Transverse colon (tissue), 4 donors: ENCODE measurements at regions not wholly inside any gene's neighbourhood (a gene's known extent, or its start where the extent isn't known, plus 50 kb on each side); places are given as distances from the start of the nearest gene placed in this dataset.

Experiments
- DNase-seq: peaks from one replicate; pipeline ENCODE4 v3.0.0-alpha.2; 2019
- H3K27ac ChIP-seq, 4 donors: fragments of 200-600 bp; sonication (generic); 2 replicates each; pipeline ENCODE4 v1.5.1; 2016 to 2018; ENCODE audit warnings: inconsistent platforms in 4 of 4
- H3K27me3 ChIP-seq: fragments of 200-600 bp; sonication (generic); 2 replicates; pipeline ENCODE4 v1.5.1; 2017; ENCODE audit warnings: inconsistent platforms
- H3K36me3 ChIP-seq, 4 donors: fragments of 200-600 bp; sonication (generic); 2 replicates each; pipeline ENCODE4 v1.5.1; 2017 to 2019; ENCODE audit warnings: inconsistent platforms in 4 of 4
- H3K4me1 ChIP-seq, 4 donors: fragments of 200-600 bp; sonication (generic); 2 replicates each; pipeline ENCODE4 v1.5.1; 2017 to 2020; ENCODE audit warnings: inconsistent platforms in 4 of 4
- H3K4me3 ChIP-seq, 4 donors: fragments of 200-600 bp; sonication (generic); 1 replicate in 1 of 4; 2 replicates in 3 of 4; pipeline versions ENCODE4 v1.5.1 to v1.6.1; 2017 to 2019; ENCODE audit warnings: inconsistent platforms in 4 of 4
- H3K9me3 ChIP-seq, 2 donors: fragments of 200-600 bp; sonication (generic); 2 replicates each; pipeline ENCODE4 v1.5.1; 2017 to 2019; ENCODE audit warnings: inconsistent platforms in 2 of 2
- CTCF ChIP-seq, 5 experiments: fragments of 200-600 bp in 3 of 5; fragments of 450-650 bp in 2 of 5; sonication (generic) in 3 of 5; IDR thresholded peaks; 1 replicate in 2 of 5; 2 replicates in 3 of 5; pipeline ENCODE4 v1.5.1; 2016 to 2017; ENCODE audit warnings: antibody characterized with exemption in 5 of 5, inconsistent platforms in 3 of 5, mild to moderate bottlenecking in 2 of 5, moderate library complexity in 1 of 5
- EP300 ChIP-seq: sonication (generic); formaldehyde crosslinking; IDR thresholded peaks from one replicate; pipeline ENCODE4 v1.6.1; 2017; ENCODE audit warnings: antibody characterized with exemption, low read depth
- POLR2A ChIP-seq: fragments of 450-650 bp; IDR thresholded peaks from one replicate; pipeline ENCODE4 v1.6.1; 2016; ENCODE audit warnings: antibody characterized with exemption, mild to moderate bottlenecking, moderate library complexity
- POLR2AphosphoS5 ChIP-seq, 3 donors: sonication (generic); formaldehyde crosslinking; IDR thresholded peaks; one replicate each; pipeline ENCODE4 v1.6.1; 2016; ENCODE audit warnings: antibody characterized with exemption in 3 of 3
- WGBS, 2 donors: methylation state at CpG; one replicate each; pipeline ENCODE4 v1.1.5; 2018; ENCODE audit warnings: low coverage in 1 of 2; 5-methylcytosine and 5-hydroxymethylcytosine counted together
- in situ Hi-C, 4 donors: fragments of 200-750 bp; cut with MboI; loops; one replicate each; pipeline versions ENCODE4 v1.15.0 to v1.15.1; 2017; ENCODE audit warnings: low sequenced_read_pairs in 3 of 4, low pct_ligation_motif_present in 1 of 4, low pct_unique_long_range_greater_than_20kb in 1 of 4
- intact Hi-C: fragments of 100-400 bp; cut with DNase I; formaldehyde crosslinking; loops from one replicate; pipeline ENCODE4 v1.15.1; 2023; ENCODE audit warnings: low total_unique reads

GRCh38 chr6:62516291-62517141 is 230.5 kb upstream of the KHDRBS2 start:
- 37 to 43% methylated on average over 7 of the region's 7 CpGs for WGBS, 2 donors
- intact Hi-C loops (no loop called here), in situ Hi-C loops (no loop called here)
- DNase-seq: no peak
- H3K27me3 ChIP-seq: no peaks in the 10 kb centered on the region
- no peak overlapping the region for H3K27ac ChIP-seq
- no peaks in the 10 kb centered on the region for H3K36me3 ChIP-seq
- no peaks in the 10 kb centered on the region for H3K9me3 ChIP-seq
- TF ChIP-seq CTCF (IDR thresholded peaks at IDR 0.05) (no peak), EP300 (no peak), POLR2A (no peak)
- no peaks in the 10 kb centered on the region for H3K4me1 ChIP-seq
- no peak overlapping the region for H3K4me3 ChIP-seq

- no peaks in the 10 kb centered on the region for H3K9me3 ChIP-seq
- no peak overlapping the region for H3K4me3 ChIP-seq
- no peak for DNase-seq
- H3K36me3 ChIP-seq: no peaks in the 10 kb centered on the region
- WGBS, 2 donors: 93% methylated on average over 10 of the region's 11 CpGs; no CpG with 5 or more reads in 1 of the 2 donors
- no peak overlapping the region for H3K27ac ChIP-seq
- no peaks in the 10 kb centered on the region for H3K27me3 ChIP-seq
- TF ChIP-seq EP300: no peak
- TF ChIP-seq POLR2AphosphoS5 (IDR thresholded peaks at IDR 0.05): no peak
- no peak for TF ChIP-seq POLR2A
- no peak for TF ChIP-seq CTCF (IDR thresholded peaks at IDR 0.05)
- no peaks in the 10 kb centered on the region for H3K4me1 ChIP-seq
- intact Hi-C loops: no loop called here
- in situ Hi-C loops: no loop called here
Observed at GRCh38 chr6:62492192-62492822, 206.3 kb upstream of the KHDRBS2 start.

GRCh38 chr6:62480544-62480943 is 194.5 kb upstream of the KHDRBS2 start:
- H3K4me3 ChIP-seq: no peak overlapping the region
- intact Hi-C loops: no loop called here
- H3K9me3 ChIP-seq: no peaks in the 10 kb centered on the region
- DNase-seq: no peak
- in situ Hi-C loops: no loop called here
- H3K27me3 ChIP-seq: no peaks in the 10 kb centered on the region
- H3K36me3 ChIP-seq: no peaks in the 10 kb centered on the region
- TF ChIP-seq POLR2A (no peak), CTCF (IDR thresholded peaks at IDR 0.05) (no peak), POLR2AphosphoS5 (IDR thresholded peaks at IDR 0.05) (no peak), EP300 (no peak)
- H3K4me1 ChIP-seq: no peaks in the 10 kb centered on the region
- 36 to 42% methylated on average over 1 of the region's 1 CpG for WGBS, 2 donors
- H3K27ac ChIP-seq: no peak overlapping the region

- no peak for TF ChIP-seq EP300
- TF ChIP-seq POLR2AphosphoS5 (IDR thresholded peaks at IDR 0.05): no peak
- no peak for TF ChIP-seq CTCF (IDR thresholded peaks at IDR 0.05)
- no peak for TF ChIP-seq POLR2A
- WGBS, 2 donors: 69 to 74% methylated on average over 4 of the region's 4 CpGs
- intact Hi-C loops (no loop called here), in situ Hi-C loops (no loop called here)
- no peak overlapping the region for H3K27ac ChIP-seq
- H3K4me3 ChIP-seq: no peak overlapping the region
- no peaks in the 10 kb centered on the region for H3K27me3 ChIP-seq
- H3K9me3 ChIP-seq: peaks cover 0 to 4% of the 10 kb centered on the region in 2 donors
- DNase-seq: no peak
- H3K4me1 ChIP-seq: no peaks in the 10 kb centered on the region
- no peaks in the 10 kb centered on the region for H3K36me3 ChIP-seq
Observed at GRCh38 chr6:62479697-62480220, 193.7 kb upstream of the KHDRBS2 start.
